Astrocyte of the cerebellum (primary cell): ENCODE measurements at regions not wholly inside any gene's neighbourhood (a gene's known extent, or its start where the extent isn't known, plus 50 kb on each side); places are given as distances from the start of the nearest gene placed in this dataset.

Source experiments
- DNase-seq: peaks from one replicate; pipeline ENCODE4 v3.0.0-alpha.2; 2011; ENCODE audit warnings: low read depth
- H3K4me3 ChIP-seq: 2 replicates; pipeline ENCODE4 v1.5.1; 2011; ENCODE audit warnings: mild to moderate bottlenecking, low read depth, low read length, moderate library complexity
- in situ Hi-C: cut with HindIII; loops from 2 replicates; pipeline ENCODE4 v1.10.0; 2017; ENCODE audit warnings: low sequenced_read_pairs
- TF ChIP-seq, protein P1 (sequence below): IDR thresholded peaks from 2 replicates; pipeline ENCODE4 v1.5.1; 2012; ENCODE audit warnings: low read length, low read depth, moderate library complexity, mild to moderate bottlenecking; ENCODE audit errors: missing control alignments

- in situ Hi-C loops = no loop called here
- H3K4me3 ChIP-seq = no peak overlapping the region
- DNase-seq = no peak
- TF ChIP-seq, protein P1, sequence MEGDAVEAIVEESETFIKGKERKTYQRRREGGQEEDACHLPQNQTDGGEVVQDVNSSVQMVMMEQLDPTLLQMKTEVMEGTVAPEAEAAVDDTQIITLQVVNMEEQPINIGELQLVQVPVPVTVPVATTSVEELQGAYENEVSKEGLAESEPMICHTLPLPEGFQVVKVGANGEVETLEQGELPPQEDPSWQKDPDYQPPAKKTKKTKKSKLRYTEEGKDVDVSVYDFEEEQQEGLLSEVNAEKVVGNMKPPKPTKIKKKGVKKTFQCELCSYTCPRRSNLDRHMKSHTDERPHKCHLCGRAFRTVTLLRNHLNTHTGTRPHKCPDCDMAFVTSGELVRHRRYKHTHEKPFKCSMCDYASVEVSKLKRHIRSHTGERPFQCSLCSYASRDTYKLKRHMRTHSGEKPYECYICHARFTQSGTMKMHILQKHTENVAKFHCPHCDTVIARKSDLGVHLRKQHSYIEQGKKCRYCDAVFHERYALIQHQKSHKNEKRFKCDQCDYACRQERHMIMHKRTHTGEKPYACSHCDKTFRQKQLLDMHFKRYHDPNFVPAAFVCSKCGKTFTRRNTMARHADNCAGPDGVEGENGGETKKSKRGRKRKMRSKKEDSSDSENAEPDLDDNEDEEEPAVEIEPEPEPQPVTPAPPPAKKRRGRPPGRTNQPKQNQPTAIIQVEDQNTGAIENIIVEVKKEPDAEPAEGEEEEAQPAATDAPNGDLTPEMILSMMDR = no peak
Measured at GRCh38 chr2:193749485-193749884, 1554.8 kb upstream of the TMEFF2 start.

GRCh38 chr2:193743089-193743488, 1548.4 kb upstream of the TMEFF2 start:
- H3K4me3 ChIP-seq = no peak overlapping the region
- in situ Hi-C loops = no loop called here
- no peak for DNase-seq
- TF ChIP-seq, protein P1 = no peak

DNA sequence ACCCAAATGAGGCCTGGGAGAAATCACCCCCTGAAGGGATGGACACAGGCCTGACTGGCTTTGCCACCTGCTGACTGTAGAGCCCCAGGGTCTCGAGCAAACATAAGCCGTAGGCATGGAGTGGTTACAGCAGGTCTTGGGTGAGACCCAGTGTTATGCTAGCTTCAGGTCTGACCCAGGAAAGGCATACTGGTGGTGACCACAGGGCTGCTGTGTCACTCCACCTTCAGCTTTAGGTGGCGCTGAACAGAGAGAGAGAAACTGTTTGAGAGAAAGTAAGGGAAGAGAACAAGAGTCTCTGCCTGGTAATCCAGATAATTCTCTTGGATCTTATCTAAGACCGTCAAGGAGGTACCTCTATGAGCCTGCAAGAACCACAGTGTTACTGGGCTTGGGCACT, 1544.2 kb upstream of the TMEFF2 start:
- DNase-seq = no peak
- TF ChIP-seq, protein P1 = no peak
- H3K4me3 ChIP-seq = no peak overlapping the region
- in situ Hi-C loops = no loop called here

DNA sequence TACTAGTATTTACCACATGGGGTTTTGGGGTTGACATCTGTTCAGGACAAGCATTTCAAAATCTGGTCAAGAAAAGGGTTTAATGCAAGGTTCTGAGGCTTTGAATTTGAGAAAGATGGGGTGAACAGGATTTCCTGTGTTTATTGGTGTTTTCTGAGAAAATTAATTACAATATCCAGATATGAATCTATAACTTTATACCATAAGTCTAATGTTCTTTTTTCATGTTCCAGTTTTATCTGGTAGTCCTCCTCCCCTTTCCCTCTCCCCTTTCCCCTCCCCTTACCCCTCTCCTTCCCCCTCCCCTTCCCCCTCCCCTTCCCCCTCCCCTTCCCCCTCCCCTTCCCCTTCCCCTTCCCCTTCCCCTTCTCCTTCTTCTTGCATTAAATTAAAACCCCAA, 1518.2 kb upstream of the TMEFF2 start:
- in situ Hi-C loops = no loop called here

DNA sequence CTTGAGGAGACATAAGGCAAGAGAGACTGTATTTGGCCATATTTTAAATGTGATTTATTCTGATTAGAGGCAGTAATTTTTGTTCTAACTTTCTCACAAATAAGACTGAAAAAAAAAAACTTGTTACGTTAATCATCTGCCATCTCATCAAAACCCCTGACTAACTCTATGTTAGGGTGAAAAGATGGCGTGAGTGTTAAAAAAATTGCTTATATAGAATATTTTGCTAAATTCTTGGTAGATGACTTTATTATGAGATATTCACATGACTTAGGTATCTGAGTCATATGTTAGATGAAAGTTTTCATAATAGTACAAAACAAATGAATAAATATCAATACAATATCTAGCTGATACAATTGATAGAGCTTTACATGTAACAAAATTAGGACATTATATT, 1508.7 kb upstream of the TMEFF2 start:
- TF ChIP-seq, protein P1 = no peak
- H3K4me3 ChIP-seq = no peak overlapping the region
- DNase-seq = no peak
- in situ Hi-C loops = no loop called here

More for the DNA sequence above, 1518.2 kb upstream of the TMEFF2 start:
- no peak for DNase-seq
- TF ChIP-seq, protein P1 = no peak
- H3K4me3 ChIP-seq = no peak overlapping the region

DNA sequence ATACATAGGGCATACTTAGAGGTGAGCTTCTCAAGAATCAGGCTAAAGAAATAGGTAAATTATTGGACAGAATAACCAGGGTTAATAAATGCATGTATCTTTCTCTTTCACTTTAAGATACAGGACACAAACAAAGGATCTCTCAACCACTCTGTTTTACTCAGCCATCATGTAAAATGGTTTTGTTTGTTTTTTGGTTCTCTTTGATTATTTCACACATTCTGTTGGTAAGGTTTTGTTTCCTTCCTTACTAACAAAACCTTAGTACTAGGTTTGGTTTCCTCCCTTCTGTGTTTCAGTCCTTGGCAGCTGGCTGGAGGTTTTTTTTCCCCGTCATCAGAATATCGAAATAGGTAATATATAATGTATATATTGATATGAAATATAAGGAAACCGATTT, 1506.8 kb upstream of the TMEFF2 start:
- in situ Hi-C loops = no loop called here
- no peak for DNase-seq
- TF ChIP-seq, protein P1 = no peak
- H3K4me3 ChIP-seq = no peak overlapping the region

GRCh38 chr2:193695367-193695766, 1500.6 kb upstream of the TMEFF2 start:
- DNase-seq = peak; percentile 36
- TF ChIP-seq, protein P1 = peak; percentile 68
- H3K4me3 ChIP-seq = no peak overlapping the region
- in situ Hi-C loops = no loop called here
